Spleen (tissue), 7 donors: ENCODE measurements at regions not wholly inside any gene's neighbourhood (a gene's known extent, or its start where the extent isn't known, plus 50 kb on each side); places are given as distances from the start of the nearest gene placed in this dataset.

Experiments
- POLR2A ChIP-seq, 3 donors: fragments of 450-650 bp; IDR thresholded peaks; one replicate each; pipeline ENCODE4 v1.5.1; 2017; ENCODE audit warnings: antibody characterized with exemption in 3 of 3, mild to moderate bottlenecking in 1 of 3
- POLR2AphosphoS5 ChIP-seq, 3 donors: sonication (generic); formaldehyde crosslinking; IDR thresholded peaks; one replicate each; pipeline ENCODE4 v1.5.1; 2017; ENCODE audit warnings: antibody characterized with exemption in 3 of 3
- TF ChIP-seq, protein P1 (sequence below), 11 experiments: fragments of 200-600 bp in 7 of 11; fragments of 450-650 bp in 4 of 11; sonication (generic) in 4 of 11; IDR thresholded peaks in 8 of 11; conservative IDR thresholded peaks in 3 of 11; 1 replicate in 7 of 11; 2 replicates in 4 of 11; pipeline versions ENCODE4 v1.4.0 to v1.8.0; 2016 to 2021; ENCODE audit warnings: antibody characterized with exemption in 11 of 11, inconsistent platforms in 4 of 11, mild to moderate bottlenecking in 1 of 11
- donor health status: DM: no; HTN: no; CAD: no; lungs with moderate emphysema.
- donor health status: DM: no; HTN: no; CAD: no.
- donor health status: DM: no; HTN: no; CAD: no.

GRCh38 chr9:1962122-1962521 is 53.0 kb upstream of the SMARCA2 start:
- TF ChIP-seq, protein P1, sequence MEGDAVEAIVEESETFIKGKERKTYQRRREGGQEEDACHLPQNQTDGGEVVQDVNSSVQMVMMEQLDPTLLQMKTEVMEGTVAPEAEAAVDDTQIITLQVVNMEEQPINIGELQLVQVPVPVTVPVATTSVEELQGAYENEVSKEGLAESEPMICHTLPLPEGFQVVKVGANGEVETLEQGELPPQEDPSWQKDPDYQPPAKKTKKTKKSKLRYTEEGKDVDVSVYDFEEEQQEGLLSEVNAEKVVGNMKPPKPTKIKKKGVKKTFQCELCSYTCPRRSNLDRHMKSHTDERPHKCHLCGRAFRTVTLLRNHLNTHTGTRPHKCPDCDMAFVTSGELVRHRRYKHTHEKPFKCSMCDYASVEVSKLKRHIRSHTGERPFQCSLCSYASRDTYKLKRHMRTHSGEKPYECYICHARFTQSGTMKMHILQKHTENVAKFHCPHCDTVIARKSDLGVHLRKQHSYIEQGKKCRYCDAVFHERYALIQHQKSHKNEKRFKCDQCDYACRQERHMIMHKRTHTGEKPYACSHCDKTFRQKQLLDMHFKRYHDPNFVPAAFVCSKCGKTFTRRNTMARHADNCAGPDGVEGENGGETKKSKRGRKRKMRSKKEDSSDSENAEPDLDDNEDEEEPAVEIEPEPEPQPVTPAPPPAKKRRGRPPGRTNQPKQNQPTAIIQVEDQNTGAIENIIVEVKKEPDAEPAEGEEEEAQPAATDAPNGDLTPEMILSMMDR (IDR thresholded peaks at IDR 0.05 in 8 of 11, conservative IDR thresholded peaks at IDR 0.05 in 3 of 11): no peak
- TF ChIP-seq POLR2AphosphoS5 (IDR thresholded peaks at IDR 0.05): no peak
- TF ChIP-seq POLR2A (IDR thresholded peaks at IDR 0.05): no peak
